22Rv1 (cell line): ENCODE measurements at regions not wholly inside any gene's neighbourhood (a gene's known extent, or its start where the extent isn't known, plus 50 kb on each side); places are given as distances from the start of the nearest gene placed in this dataset.

ENCODE experiments used
- ZFX ChIP-seq: fragments of 450-650 bp; IDR thresholded peaks from 2 replicates; pipeline ENCODE4 v1.6.1; 2017; ENCODE audit warnings: antibody characterized with exemption, borderline replicate concordance
- TF ChIP-seq, protein P1 (sequence below): fragments of 450-650 bp; IDR thresholded peaks from 2 replicates; pipeline ENCODE4 v1.5.1; 2017; ENCODE audit warnings: mild to moderate bottlenecking

DNA sequence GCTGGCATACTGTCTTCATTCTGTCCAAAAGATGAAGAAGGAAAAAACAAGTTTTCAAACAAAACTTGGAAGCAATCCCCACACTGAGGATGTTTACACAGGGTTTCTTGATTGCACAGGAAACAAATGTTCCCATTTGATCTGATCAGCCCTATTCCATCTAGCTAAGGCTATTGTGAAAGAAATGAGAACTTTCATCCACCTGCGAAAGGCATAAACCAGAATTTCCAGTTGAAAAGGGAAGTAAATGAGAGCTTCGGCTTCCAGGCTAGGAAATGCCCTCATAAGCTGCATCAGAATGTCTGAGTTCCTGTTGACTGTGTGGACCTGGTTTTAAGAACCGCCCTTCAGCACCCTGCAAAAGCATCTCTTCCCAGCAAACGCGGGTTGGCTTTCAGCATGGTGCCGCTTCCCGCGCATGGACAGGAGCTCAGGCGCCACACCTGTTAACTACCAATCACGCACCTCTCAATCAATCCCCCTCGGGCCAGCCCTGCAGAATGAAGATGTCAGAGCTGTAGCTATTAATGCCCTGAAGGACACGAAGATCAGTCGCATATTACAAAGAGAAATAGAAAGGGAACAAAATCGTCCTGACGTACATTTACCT is 850.4 kb downstream of the GALR1 start:
- TF ChIP-seq, protein P1, sequence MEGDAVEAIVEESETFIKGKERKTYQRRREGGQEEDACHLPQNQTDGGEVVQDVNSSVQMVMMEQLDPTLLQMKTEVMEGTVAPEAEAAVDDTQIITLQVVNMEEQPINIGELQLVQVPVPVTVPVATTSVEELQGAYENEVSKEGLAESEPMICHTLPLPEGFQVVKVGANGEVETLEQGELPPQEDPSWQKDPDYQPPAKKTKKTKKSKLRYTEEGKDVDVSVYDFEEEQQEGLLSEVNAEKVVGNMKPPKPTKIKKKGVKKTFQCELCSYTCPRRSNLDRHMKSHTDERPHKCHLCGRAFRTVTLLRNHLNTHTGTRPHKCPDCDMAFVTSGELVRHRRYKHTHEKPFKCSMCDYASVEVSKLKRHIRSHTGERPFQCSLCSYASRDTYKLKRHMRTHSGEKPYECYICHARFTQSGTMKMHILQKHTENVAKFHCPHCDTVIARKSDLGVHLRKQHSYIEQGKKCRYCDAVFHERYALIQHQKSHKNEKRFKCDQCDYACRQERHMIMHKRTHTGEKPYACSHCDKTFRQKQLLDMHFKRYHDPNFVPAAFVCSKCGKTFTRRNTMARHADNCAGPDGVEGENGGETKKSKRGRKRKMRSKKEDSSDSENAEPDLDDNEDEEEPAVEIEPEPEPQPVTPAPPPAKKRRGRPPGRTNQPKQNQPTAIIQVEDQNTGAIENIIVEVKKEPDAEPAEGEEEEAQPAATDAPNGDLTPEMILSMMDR, result no peak
- TF ChIP-seq ZFX, result no peak
